HCT116 (cell line): ENCODE measurements at regions not wholly inside any gene's neighbourhood (a gene's known extent, or its start where the extent isn't known, plus 50 kb on each side); places are given as distances from the start of the nearest gene placed in this dataset.

Experiments used
- ATAC-seq: fragments of 200-7000 bp; cut with Tn5 transposase; 2 replicates; pipeline ENCODE4 v1.9.1; 2020; ENCODE audit warnings: mild to moderate bottlenecking, moderate library complexity
- BruUV-seq: library from RNA; stranded (reverse); fragments of 400-500 nt; replicated peaks from 2 replicates; lab custom pipeline; 2021; lab: Mats Ljungman, UMichigan
- CTCF ChIA-PET: fragments of 300-600 bp; sonication (Branson Sonifier 250); formaldehyde crosslinking; loops from one replicate; lab custom pipeline; 2021; ENCODE audit warnings: antibody characterized with exemption; lab: Charles Lee
- POLR2A ChIA-PET: fragments of 300-600, 350-600 bp; sonication (Branson Sonifier 250); formaldehyde crosslinking; loops from one replicate; lab custom pipeline; 2021; ENCODE audit warnings: antibody characterized with exemption; lab: Charles Lee
- RAD21 ChIA-PET, 2 experiments: fragments of 300-600 bp; sonication (Branson Sonifier 250); formaldehyde crosslinking; loops; one replicate each; lab custom pipeline; 2023; ENCODE audit warnings: low total read pairs in 2 of 2; ENCODE audit not compliant: uncharacterized antibody in 2 of 2, unreplicated experiment in 2 of 2, low non-redundant PET in 1 of 2; lab: Charles Lee
- DNase-seq: peaks from one replicate; pipeline ENCODE4 v3.0.0-alpha.2; 2010; ENCODE audit warnings: low read depth, low spot score
- H2AFZ ChIP-seq: fragments of 200-600 bp; shearing (Covaris generic), sonication (generic); 2 replicates; pipeline ENCODE4 v1.6.1; 2017; ENCODE audit warnings: low read depth, mixed run types, mixed read lengths, antibody characterized with exemption, low read length; ENCODE audit not compliant: poor library complexity, severe bottlenecking
- H3K27ac ChIP-seq: 2 replicates; pipeline ENCODE4 v1.5.1; 2012; ENCODE audit warnings: low read depth, low read length
- H3K27me3 ChIP-seq: fragments of 200-600 bp; sonication (generic); 2 replicates; pipeline ENCODE4 v1.6.1; 2016; ENCODE audit warnings: mixed run types, low read length, mixed read lengths; ENCODE audit not compliant: insufficient read depth
- H3K36me3 ChIP-seq, 2 experiments: fragments of 200-500 bp in 1 of 2; fragments of 200-600 bp in 1 of 2; sonication (Bioruptor generic) in 1 of 2; sonication (generic) in 1 of 2; 2 replicates each; pipeline versions ENCODE4 v1.5.1 to v1.6.1; 2014 to 2016; ENCODE audit warnings: low read length in 2 of 2, inconsistent platforms in 1 of 2, mixed read lengths in 1 of 2, mixed run types in 1 of 2; ENCODE audit not compliant: insufficient read depth in 2 of 2, control insufficient read depth in 1 of 2
- H3K4me1 ChIP-seq, 2 experiments: fragments of 200-600 bp in 1 of 2; sonication (generic) in 1 of 2; 2 replicates each; pipeline versions ENCODE4 v1.5.1 to v1.6.1; 2012 to 2017; ENCODE audit warnings: low read length in 2 of 2, inconsistent platforms in 1 of 2, mild to moderate bottlenecking in 1 of 2, mixed read lengths in 1 of 2, mixed run types in 1 of 2, moderate library complexity in 1 of 2; ENCODE audit not compliant: insufficient read depth in 2 of 2, control insufficient read depth in 1 of 2
- H3K4me2 ChIP-seq: fragments of 200-600 bp; sonication (generic); 2 replicates; pipeline ENCODE4 v1.6.1; 2017; ENCODE audit warnings: mixed run types, low read length, mixed read lengths
- H3K4me3 ChIP-seq, 2 experiments: fragments of 200-600 bp in 1 of 2; sonication (generic) in 1 of 2; replicated peaks in 1 of 2; 2 replicates each; pipeline ENCODE4 v1.5.1; 2011 to 2016; ENCODE audit warnings: low read length in 2 of 2, control low read depth in 1 of 2, low read depth in 1 of 2, mild to moderate bottlenecking in 1 of 2, mixed read lengths in 1 of 2, mixed run types in 1 of 2
- H3K79me2 ChIP-seq: fragments of 200-600 bp; sonication (generic); 2 replicates; pipeline ENCODE4 v1.6.1; 2017; ENCODE audit warnings: mild to moderate bottlenecking, mixed run types, low read length, moderate library complexity, mixed read lengths; ENCODE audit not compliant: insufficient read depth
- H3K9ac ChIP-seq: fragments of 200-600 bp; sonication (generic); 2 replicates; pipeline ENCODE4 v1.6.1; 2016; ENCODE audit warnings: low read length, mixed read lengths
- H3K9me2 ChIP-seq: fragments of 200-600 bp; sonication (generic), shearing (Covaris generic); 2 replicates; pipeline ENCODE4 v1.6.1; 2017; ENCODE audit warnings: mixed run types, mild to moderate bottlenecking, moderate library complexity; ENCODE audit not compliant: insufficient read depth
- H3K9me3 ChIP-seq, 2 experiments: fragments of 200-500 bp in 1 of 2; fragments of 200-600 bp in 1 of 2; sonication (Bioruptor generic) in 1 of 2; sonication (generic) in 1 of 2; 2 replicates each; pipeline ENCODE4 v1.6.1; 2014 to 2017; ENCODE audit warnings: low read length in 2 of 2, mixed read lengths in 2 of 2, inconsistent platforms in 1 of 2, low read depth in 1 of 2, mild to moderate bottlenecking in 1 of 2, mixed run types in 1 of 2, moderate library complexity in 1 of 2; ENCODE audit not compliant: control insufficient read depth in 1 of 2, insufficient read depth in 1 of 2
- H4K20me1 ChIP-seq: fragments of 200-600 bp; sonication (generic), shearing (Covaris generic); 2 replicates; pipeline ENCODE4 v1.6.1; 2017; ENCODE audit warnings: mixed run types, mild to moderate bottlenecking, moderate library complexity; ENCODE audit not compliant: insufficient read depth
- CEBPB ChIP-seq: IDR thresholded peaks from 2 replicates; pipeline ENCODE4 v1.6.1; 2012; ENCODE audit warnings: low read depth
- EGR1 ChIP-seq: IDR thresholded peaks from 2 replicates; pipeline ENCODE4 v1.6.1; 2012; ENCODE audit warnings: low read depth
- ELF1 ChIP-seq: IDR thresholded peaks from 2 replicates; pipeline ENCODE4 v1.6.1; 2012; ENCODE audit warnings: low read depth, borderline replicate concordance
- EZH2 ChIP-seq: fragments of 200-600 bp; sonication (generic); IDR thresholded peaks from 2 replicates; pipeline ENCODE4 v1.6.1; 2017; ENCODE audit warnings: antibody characterized with exemption, mixed run types
- FOSL1 ChIP-seq: IDR thresholded peaks from 2 replicates; pipeline ENCODE4 v1.6.1; 2012; ENCODE audit warnings: low read depth
- JUND ChIP-seq: IDR thresholded peaks from 2 replicates; pipeline ENCODE4 v1.6.1; 2012
- POLR2A ChIP-seq: IDR thresholded peaks from 2 replicates; pipeline ENCODE4 v1.7.0; 2011; ENCODE audit warnings: borderline replicate concordance; ENCODE audit not compliant: insufficient read depth, insufficient read length; ENCODE audit errors: extremely low read depth
- POLR2AphosphoS5 ChIP-seq: IDR thresholded peaks from 2 replicates; pipeline ENCODE4 v1.6.1; 2011; ENCODE audit warnings: mild to moderate bottlenecking, low read depth, low read length, moderate library complexity
- SIN3A ChIP-seq: IDR thresholded peaks from 2 replicates; pipeline ENCODE4 v1.6.1; 2012; ENCODE audit warnings: low read depth
- SRF ChIP-seq: IDR thresholded peaks from 2 replicates; pipeline ENCODE4 v1.6.1; 2012; ENCODE audit warnings: low read depth
- TCF7L2 ChIP-seq: IDR thresholded peaks from 2 replicates; pipeline ENCODE4 v1.7.0; 2011; ENCODE audit warnings: borderline replicate concordance, inconsistent platforms; ENCODE audit not compliant: insufficient read depth, insufficient read length; ENCODE audit errors: extremely low read depth
- ZBTB33 ChIP-seq: IDR thresholded peaks from 2 replicates; pipeline ENCODE4 v1.6.1; 2011; ENCODE audit warnings: mild to moderate bottlenecking, low read length, moderate library complexity; ENCODE audit not compliant: insufficient replicate concordance; ENCODE audit errors: extremely low read depth
- ZFX ChIP-seq: fragments of 450-650 bp; IDR thresholded peaks from 2 replicates; pipeline ENCODE4 v1.6.1; 2017
- intact Hi-C: fragments of 100-400 bp; cut with micrococcal nuclease; formaldehyde crosslinking; loops from 2 replicates; pipeline ENCODE4 v1.10.0; 2022

- Histone ChIP-seq H3K36me3 (no peaks in the 10 kb centered on the region), H4K20me1 (no peaks in the 10 kb centered on the region; the same call in 1 of the 2 replicates), H2AFZ (no peak overlapping the region), H3K4me1 (no peaks in the 10 kb centered on the region), H3K4me2 (no peak overlapping the region), H3K27ac (no peak overlapping the region), H3K9me2 (no peaks in the 10 kb centered on the region), H3K4me3 (no peak overlapping the region), H3K9me3 (no peaks in the 10 kb centered on the region), H3K79me2 (no peaks in the 10 kb centered on the region), H3K9ac (no peak overlapping the region), H3K27me3 (no peaks in the 10 kb centered on the region)
- DNase-seq: no peak
- TF ChIP-seq ELF1 (no peak), ZFX (no peak), JUND (no peak), TCF7L2 (no peak), EZH2 (no peak), SIN3A (no peak), SRF (no peak), POLR2A (no peak), POLR2AphosphoS5 (no peak), EGR1 (no peak), CEBPB (no peak), ZBTB33 (no peak), FOSL1 (no peak)
- RAD21 ChIA-PET: no interaction called here
- POLR2A ChIA-PET: no interaction called here
- no TSS peak for BruUV-seq
- intact Hi-C loops: no loop called here
- CTCF ChIA-PET: no interaction called here
- ATAC-seq: no peak
Observed at GRCh38 chr2:65957454-65957853, 477.5 kb upstream of the MEIS1 start.
